HuH-7.5 (cell line): ENCODE measurements at regions not wholly inside any gene's neighbourhood (a gene's known extent, or its start where the extent isn't known, plus 50 kb on each side); places are given as distances from the start of the nearest gene placed in this dataset.
"Not testable (repeated sequence)": the region's sequence is repeated elsewhere in the genome, so short reads cannot be mapped to it uniquely, and the experiment has no call there.

Source experiments
- DNase-seq: peaks from one replicate; pipeline ENCODE4 v3.0.0; 2011; ENCODE audit warnings: low spot score

DNA sequence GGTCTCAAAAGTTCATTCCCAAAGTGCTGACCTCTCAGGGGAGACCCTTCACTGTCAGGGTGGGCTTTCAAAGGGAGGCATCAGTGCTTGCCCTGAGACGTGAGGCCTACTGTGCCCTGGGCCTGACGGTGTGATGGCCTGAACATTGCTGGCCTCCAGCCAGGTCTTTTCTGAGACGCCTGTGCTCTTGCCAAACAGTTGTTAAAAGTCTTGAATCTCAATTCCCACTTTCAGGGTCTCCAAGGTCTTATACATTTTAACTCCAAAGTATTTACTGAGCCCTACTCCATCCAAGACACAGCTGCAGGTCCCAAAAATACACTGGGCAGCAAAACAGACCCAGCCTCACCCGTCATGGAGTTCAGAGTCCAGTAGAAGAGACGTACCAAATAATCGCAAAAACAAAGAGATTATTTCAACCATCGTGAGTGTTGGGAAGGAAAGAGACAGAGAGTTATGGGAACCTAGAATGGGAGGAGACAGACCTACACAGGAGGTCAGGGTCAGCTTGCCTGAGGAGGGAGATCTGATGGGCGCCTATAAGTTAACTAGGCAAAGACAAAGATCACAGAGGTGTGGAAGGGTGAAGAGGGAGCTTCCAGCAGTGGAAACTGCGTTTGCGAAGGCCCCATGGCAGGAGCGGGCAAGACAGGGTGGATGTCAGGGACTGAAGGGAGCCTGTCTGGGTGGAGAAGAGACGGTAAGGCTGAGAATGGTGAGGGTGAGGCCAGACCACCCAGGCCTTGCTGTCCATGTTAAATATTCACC is 446.3 kb downstream of the PREX1 start:
- no peak for DNase-seq

- DNase-seq, result no peak
Observed at GRCh38 chr20:48380661-48381060, 447.1 kb downstream of the PREX1 start.

DNA sequence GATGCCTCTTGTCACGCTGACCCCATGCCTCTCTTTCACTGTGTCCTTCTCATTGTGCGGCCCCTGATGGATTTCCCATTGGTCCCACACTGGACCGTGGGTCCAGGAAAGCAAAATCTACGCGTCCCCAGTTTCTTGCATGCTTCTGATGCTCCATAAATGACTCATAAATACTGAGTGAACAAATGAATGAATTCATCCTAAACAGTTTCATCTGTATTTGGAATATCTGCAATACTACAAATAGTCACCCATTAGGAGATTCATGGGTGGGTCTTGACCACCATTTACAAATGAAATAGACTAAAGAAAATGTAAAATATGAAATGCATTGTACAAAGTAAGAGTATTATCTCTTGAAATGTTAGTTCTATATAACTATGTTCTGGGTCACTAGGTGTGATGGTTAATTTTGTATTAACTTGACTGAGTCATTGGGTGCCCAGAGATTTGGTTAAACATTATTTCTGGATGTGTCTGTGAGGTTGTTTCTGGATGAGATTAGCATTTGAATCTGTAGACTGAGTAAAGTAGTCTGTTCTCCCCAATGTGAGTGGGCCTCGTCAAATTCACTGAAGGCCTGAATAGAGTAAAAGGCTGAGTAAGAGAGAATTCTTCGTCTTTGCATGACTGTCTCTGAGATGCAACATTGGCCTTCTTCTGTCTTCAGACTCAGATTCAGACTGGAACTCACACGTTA is 448.7 kb downstream of the PREX1 start:
- no peak for DNase-seq

- DNase-seq, result no peak
Observed at GRCh38 chr20:48377940-48378339, 449.9 kb downstream of the PREX1 start.

DNA sequence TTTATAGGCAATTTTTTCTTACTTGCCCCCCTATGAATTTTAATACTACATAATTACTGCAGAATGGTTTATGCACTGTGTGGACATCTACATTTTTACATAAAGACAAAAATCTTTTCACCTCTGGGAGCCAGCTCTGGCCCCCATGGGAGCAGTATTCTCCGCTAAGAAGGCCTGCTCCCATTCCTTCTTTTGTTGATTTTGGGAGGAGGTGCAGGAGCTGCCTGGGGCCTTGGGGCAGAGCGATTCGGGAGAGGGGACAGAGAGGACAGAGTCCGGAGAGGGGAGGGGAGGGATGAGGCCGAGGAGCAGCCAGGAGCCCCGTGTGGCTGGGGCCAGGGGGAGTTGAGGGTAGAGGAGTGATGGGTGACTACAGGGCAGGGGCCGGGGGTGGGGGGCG is 452.0 kb downstream of the PREX1 start:
- no peak for DNase-seq

DNA sequence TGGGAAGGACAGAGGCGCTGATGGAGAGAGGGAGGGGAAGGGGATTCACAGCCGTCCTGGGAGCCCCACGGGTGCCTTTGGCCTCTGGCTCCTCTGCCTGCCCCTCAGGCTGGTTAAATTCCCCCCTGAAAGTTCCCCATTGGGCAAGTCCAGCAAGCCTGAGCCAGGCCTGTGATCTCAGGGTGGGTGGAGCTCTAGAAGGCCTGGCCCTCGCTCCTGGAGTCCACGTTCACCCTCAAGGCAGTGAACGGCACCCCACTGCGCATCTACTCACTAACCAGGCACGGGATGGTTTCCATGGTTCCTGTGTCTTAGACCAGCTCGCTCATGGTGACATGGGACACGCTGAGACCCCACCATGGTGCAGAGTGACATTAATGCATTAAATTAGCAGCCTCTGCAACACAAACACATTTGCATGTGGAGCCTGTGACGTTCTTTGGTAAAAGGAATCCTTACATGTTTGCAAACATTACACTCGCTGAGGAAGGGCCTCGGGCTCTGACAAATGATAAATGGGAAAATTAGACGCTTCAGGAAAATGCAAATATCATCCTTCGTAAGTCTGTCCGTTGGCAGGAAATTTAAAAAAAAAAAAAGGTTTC is 452.7 kb downstream of the PREX1 start:
- DNase-seq, result no peak

GRCh38 chr20:48374031-48374907 is 453.5 kb downstream of the PREX1 start:
- DNase-seq, result peak; percentile 51

- DNase-seq, result no peak
Observed at GRCh38 chr20:48373555-48373934, 454.3 kb downstream of the PREX1 start.

GRCh38 chr20:48372851-48373554 is 454.8 kb downstream of the PREX1 start:
- peak; percentile 68 for DNase-seq

DNA sequence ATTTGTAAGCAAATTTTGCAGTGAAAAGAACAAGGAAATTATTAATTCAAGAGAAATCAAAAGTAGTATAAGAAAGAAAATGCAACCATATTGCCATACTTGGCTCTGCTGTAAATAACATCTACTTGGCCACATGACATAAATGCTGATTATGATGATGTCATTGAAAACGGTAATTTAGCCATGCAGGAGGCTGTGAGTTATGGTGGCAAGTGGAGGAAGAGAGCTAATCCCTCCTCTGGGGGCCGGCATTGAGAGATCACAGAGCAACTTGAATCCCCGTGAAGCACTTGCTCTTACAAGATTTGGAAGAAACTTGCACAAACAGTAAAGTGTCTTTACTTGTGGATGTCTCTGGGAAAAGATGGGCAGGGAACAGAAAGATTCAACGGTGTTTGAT is 456.6 kb downstream of the PREX1 start:
- no peak for DNase-seq

GRCh38 chr20:48368580-48369021 is 459.2 kb downstream of the PREX1 start:
- not testable (repeated sequence) for DNase-seq

DNA sequence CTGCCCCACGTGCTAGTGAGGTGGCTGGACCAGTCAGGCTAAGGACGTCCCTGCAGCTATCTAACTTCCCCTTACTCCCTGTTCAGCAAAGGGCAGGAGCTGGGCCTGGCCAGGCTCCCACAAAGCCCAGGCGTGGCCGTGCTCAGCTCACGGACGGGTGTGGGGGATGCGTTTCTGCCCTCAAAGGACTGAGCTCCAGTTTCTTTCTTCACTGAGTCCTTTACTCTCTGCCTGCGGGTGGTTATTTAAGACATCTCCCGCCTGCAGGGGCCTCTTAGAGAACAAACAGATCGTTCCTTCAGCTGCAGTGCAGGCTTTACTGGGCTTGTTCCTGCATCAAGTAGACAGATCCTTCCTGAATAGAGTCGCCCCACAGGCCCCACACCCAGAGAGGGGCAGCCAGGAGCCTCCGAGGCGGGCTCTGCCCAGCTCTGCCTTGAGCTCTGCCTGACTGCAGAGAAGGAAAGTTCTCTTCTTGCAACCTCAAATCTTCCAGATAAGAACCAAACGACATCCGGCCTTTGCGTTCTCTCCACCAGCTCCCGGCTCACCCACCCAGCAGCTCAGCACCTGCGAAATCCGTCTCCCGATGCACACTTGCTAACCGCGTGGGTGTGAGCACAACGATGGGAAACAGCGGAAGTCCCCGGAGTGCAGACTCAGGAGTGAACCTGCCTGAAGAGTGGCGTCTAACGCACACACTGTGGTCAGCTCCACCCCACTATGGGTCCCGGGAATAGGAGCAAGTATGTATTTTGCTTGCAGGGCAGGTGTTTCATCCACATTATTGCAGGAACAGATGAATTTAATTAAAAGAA is 460.0 kb downstream of the PREX1 start:
- DNase-seq, result not testable (repeated sequence)

DNA sequence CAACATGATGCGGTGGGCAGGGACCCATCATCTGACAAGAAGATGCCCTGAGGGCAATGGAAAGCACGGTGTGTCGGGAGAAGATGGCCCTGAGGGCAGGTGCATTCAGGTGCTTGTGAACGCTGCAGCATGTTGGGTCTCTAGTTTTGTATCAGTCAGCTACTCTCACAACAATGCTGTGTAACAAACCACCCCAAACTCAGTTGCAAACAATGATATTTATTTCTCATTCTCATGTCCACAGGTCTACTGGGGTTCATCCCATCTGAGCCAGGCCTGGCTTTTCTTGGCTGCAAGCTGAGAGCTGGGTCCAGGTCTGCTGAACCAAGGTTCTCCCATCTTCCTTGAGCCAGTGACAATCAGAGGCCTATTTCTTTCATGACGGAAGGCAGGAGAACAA is 461.6 kb downstream of the PREX1 start:
- DNase-seq, result no peak

GRCh38 chr20:48364688-48365421 is 462.9 kb downstream of the PREX1 start:
- no peak for DNase-seq

- no peak for DNase-seq
Observed at GRCh38 chr20:48364055-48364454, 463.7 kb downstream of the PREX1 start.

- no peak for DNase-seq
Observed at GRCh38 chr20:48360342-48360975, 467.3 kb downstream of the PREX1 start.

GRCh38 chr20:48359692-48360341 is 468.0 kb downstream of the PREX1 start:
- no peak for DNase-seq

DNA sequence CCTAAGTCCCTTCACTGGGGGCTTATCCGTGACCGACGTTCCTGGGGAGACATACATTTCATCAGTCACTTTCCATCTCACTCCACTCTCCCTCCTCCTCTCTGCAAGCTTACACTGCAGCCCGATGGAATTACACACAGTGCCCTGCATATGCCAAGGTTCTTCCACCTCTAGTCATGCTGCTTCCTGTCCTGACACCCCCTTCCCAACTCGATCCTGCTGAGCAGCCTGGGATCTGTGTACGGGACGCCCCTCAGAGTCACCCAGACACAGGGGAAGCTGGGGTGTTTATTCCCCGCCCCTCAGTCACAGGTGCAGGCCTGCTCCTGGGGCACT is 468.8 kb downstream of the PREX1 start:
- DNase-seq, result not testable (repeated sequence)
